Lower leg skin (tissue), 3 donors: ENCODE measurements at regions not wholly inside any gene's neighbourhood (a gene's known extent, or its start where the extent isn't known, plus 50 kb on each side); places are given as distances from the start of the nearest gene placed in this dataset.

Source experiments
- CTCF ChIP-seq, 3 donors: fragments of 450-650 bp; IDR thresholded peaks; one replicate each; pipeline ENCODE4 v1.5.1; 2016; ENCODE audit warnings: antibody characterized with exemption in 3 of 3, mild to moderate bottlenecking in 3 of 3, moderate library complexity in 2 of 3
- POLR2A ChIP-seq, 2 donors: fragments of 450-650 bp; IDR thresholded peaks; one replicate each; pipeline ENCODE4 v1.6.1; 2016 to 2017; ENCODE audit warnings: antibody characterized with exemption in 2 of 2, mild to moderate bottlenecking in 1 of 2, moderate library complexity in 1 of 2

- TF ChIP-seq CTCF (IDR thresholded peaks at IDR 0.05) (no peak), POLR2A (IDR thresholded peaks at IDR 0.05) (no peak)
These were observed 216.0 kb upstream of the ISX start for GRCh38 chr22:34849965-34850364.
